22Rv1 (cell line): ENCODE measurements at regions not wholly inside any gene's neighbourhood (a gene's known extent, or its start where the extent isn't known, plus 50 kb on each side); places are given as distances from the start of the nearest gene placed in this dataset.

ENCODE experiments used
- CTCF ChIP-seq: fragments of 450-650 bp; IDR thresholded peaks from 2 replicates; pipeline ENCODE4 v1.5.1; 2017; ENCODE audit warnings: mild to moderate bottlenecking
- ZFX ChIP-seq: fragments of 450-650 bp; IDR thresholded peaks from 2 replicates; pipeline ENCODE4 v1.6.1; 2017; ENCODE audit warnings: antibody characterized with exemption, borderline replicate concordance

- TF ChIP-seq CTCF (no peak), ZFX (no peak)
Measured at GRCh38 chr3:166111562-166111961, 274.3 kb upstream of the BCHE start.
